GM19035 (cell line): ENCODE measurements at regions not wholly inside any gene's neighbourhood (a gene's known extent, or its start where the extent isn't known, plus 50 kb on each side); places are given as distances from the start of the nearest gene placed in this dataset.
A peak's percentile ranks its signal among the peaks of the same experiment; 100 is the strongest.

Source experiments
- ATAC-seq: cut with Tn5 transposase; IDR thresholded peaks from one replicate; pipeline ENCODE4 v1.9.1; 2021; ENCODE audit not compliant: unreplicated experiment

DNA sequence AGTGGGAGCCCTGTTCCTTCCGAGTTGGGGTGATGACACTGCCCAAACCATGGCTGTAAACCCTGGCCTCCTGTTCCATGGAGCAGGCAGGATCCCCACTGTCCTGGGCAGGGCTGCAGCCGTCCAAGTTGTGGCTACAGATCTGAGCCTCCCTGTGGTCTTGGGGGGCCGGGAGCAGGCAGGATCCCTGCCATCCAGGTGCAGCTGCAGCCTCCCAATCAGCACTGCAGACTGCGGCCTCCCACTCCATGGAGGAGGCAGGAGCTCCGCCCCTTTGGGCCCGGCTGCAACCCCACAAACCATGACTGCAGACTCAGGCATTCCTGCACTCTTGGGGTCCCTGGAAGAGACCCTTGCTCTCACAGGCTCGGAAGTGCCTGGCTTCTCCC lies 872.1 kb upstream of the GJE1 start:
- no peak for ATAC-seq

- ATAC-seq = no peak
These were observed 872.9 kb upstream of the GJE1 start for GRCh38 chr6:141259807-141260206.

- ATAC-seq = no peak
These were observed 873.6 kb upstream of the GJE1 start for GRCh38 chr6:141259091-141259490.

GRCh38 chr6:141258516-141258915 lies 874.2 kb upstream of the GJE1 start:
- ATAC-seq = no peak

- ATAC-seq = no peak
These were observed 878.4 kb upstream of the GJE1 start for GRCh38 chr6:141254336-141254735.

GRCh38 chr6:141252828-141253608 lies 879.7 kb upstream of the GJE1 start:
- ATAC-seq = no peak

DNA sequence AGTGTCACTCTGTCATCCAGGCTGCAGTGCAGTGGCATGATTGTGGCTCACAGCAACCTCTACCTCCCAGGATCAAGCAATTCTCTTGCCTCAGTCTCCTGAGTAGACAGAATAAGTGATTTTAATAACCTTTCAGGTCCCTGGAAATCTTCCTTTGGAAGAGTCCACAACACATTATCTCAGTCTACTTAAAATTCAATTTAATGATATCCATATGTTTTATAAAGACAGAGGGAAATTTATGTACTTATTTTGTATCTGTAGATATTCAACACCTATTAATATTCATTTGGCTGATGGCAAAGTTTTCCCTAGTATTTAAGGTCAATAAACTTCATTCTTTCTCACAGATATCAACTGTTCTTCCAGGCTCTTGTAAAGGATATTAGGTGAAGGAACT lies 881.4 kb upstream of the GJE1 start:
- ATAC-seq = no peak

DNA sequence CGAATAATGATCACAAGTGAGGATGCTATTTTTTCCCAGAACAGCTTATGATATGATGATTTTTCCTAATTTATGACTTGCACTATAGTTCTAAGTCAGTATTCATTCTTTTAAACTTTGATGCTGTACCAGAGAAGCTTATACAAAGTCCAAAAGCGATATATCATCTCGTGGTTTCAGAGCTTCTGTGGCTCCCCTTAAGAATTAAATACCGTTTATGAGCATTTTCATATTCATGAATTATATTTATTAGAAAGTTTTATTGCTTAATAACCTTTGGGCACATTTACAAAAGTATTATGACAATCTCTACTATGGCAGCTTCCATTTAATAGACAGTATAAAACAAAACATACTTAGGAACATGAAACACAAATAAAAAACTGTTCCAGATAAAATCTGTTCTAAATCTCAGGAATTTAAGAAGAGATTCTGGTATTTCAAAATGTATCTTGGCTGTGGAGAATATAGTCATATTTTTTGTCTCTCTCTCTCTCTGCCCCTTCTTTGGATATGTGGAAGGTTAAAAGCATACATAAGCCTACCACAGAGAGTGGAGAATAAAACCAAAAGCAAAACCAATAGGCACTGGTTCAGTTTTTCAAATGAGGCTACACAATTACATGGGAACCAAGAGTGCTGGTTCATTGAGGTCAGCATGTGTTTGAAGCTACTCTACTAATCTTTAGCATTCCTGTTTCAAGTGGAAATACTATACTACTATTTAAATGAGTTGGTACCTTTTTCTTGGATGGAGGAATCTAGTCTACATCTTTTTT lies 884.5 kb upstream of the GJE1 start:
- peak; percentile 82 for ATAC-seq

- no peak for ATAC-seq
These were observed 888.4 kb upstream of the GJE1 start for GRCh38 chr6:141244366-141244765.

DNA sequence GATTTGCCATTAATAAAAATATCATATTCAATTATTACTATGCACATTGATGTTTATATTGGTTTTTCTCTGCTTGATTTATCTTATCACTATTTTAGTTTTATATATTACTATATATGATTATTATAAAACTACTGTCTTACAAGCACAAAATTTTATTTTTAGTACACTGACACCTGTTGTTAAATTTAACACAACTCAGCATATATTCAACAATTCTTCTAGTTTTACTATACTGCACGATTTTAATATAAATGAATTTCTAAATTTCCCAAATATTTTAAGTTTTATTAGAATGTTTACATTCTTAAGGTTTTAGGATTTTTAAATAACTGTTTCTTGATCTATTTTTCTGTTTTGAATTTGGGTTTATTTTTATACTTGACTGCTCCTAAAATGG lies 889.8 kb upstream of the GJE1 start:
- no peak for ATAC-seq

DNA sequence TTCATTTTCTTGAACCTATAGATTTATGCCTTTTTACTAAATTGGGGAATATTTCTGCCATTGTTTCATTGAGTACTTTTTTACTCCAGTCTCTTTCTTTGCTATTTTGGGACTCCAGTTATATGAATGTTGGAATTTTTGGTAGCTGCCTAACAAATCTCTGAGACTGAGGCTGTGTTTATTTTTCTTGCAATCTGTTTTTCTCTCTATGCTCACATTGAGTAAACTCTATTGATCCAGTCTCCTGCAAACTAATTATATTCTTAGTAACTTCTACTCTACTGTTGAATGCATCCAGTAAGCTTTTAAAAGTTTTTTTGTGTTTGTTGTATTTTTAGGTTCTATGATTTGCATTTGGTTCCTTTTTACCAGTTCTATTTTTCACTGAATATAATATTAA lies 903.4 kb upstream of the GJE1 start:
- no peak for ATAC-seq

DNA sequence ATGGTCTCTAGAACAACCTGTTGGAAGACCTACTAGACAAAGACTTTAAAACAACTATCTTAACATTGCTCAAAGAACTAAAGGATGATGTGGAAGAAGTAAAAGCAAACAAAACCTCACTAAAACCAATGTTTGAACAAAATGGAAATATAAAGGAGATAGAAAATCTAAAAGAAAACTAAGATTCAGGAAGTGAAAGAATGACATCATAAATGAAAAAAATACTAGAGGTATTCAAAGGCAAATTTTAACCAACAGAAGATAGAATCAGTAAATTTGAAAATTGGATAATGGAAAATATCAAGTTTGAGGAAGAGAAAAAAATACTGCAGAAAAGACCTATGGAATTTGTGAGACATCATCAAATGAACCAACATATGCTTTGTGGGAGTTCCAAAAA lies 914.1 kb upstream of the GJE1 start:
- ATAC-seq = no peak

- ATAC-seq = no peak
These were observed 916.0 kb upstream of the GJE1 start for GRCh38 chr6:141216726-141217125.

- ATAC-seq = no peak
These were observed 920.4 kb upstream of the GJE1 start for GRCh38 chr6:141212296-141212695.

DNA sequence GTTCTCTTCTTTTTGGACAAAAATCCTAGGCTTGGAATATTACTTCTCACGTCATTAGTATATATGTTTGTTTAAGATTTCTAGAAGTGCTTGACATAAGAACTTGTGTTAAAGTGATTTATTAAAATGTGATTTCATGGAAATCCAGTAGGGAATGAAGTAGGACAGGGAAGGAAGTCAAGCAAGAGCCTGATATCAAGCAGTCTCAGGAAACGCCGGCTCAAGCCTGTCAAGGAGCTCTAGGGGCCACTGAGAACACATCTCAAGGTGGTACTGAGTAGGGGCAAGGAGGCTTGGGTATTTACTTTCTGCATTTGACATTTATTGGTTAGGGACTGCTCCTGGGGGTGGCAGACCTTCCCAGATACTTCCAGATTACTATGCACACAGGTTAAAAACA lies 920.9 kb upstream of the GJE1 start:
- no peak for ATAC-seq

DNA sequence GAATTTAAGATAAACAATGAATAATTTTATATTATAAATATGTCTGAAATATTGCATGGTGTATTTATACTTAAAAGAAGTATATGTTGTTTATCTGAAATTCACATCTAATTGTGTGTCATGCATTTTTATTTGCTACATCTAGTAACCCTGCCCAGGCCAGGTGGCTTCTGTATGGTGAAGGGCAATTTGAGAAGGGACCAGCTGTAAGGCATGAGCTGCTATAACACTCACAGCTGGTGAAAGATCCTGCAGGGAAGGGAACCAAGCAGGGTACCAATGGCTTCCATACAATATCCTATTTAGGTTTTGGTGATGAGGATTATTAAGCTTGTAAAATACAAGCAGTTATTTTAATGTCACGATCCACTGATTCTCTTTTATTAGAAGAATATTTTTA lies 921.8 kb upstream of the GJE1 start:
- ATAC-seq = no peak

- ATAC-seq = no peak
These were observed 922.8 kb upstream of the GJE1 start for GRCh38 chr6:141209890-141210289.

- no peak for ATAC-seq
These were observed 924.6 kb upstream of the GJE1 start for GRCh38 chr6:141208101-141208500.

DNA sequence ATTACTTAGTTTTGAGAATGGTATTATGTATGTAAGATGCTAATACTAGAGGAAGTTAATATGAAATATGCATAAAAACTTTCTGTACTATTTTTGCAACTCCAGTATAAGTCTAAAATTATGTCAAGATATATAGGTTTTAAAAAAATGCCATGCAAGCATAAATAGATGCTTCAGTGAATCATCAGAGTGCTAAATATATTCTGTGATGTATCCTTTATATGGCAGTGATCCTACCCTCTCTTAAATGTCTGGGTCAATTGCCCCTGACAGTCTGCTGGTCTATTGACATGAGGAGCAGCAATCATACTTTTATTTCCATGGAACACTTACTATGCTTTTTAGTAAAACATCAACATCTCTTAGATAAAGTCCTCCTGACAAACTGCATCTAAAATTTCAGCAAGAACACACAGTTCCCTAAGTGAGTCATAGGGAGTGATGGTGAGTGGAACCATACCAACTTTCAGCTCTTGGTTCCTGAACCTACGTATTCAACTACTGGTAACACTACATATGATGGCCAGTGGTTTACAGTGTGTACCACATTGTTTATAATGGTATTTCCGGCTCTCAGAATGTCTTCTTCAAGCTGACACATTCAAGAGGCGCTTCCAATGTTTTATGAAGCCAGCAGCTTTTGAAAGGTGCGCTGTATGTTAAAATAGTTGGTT lies 928.7 kb upstream of the GJE1 start:
- no peak for ATAC-seq

GRCh38 chr6:141202626-141203025 lies 930.1 kb upstream of the GJE1 start:
- ATAC-seq = no peak

- no peak for ATAC-seq
These were observed 933.7 kb upstream of the GJE1 start for GRCh38 chr6:141199074-141199473.

- no peak for ATAC-seq
These were observed 937.4 kb upstream of the GJE1 start for GRCh38 chr6:141195251-141195832.
